Kidney (tissue), 13 donors: ENCODE measurements at regions not wholly inside any gene's neighbourhood (a gene's known extent, or its start where the extent isn't known, plus 50 kb on each side); places are given as distances from the start of the nearest gene placed in this dataset.

Experiments
- DNase-seq, 5 donors: peaks; one replicate each; pipeline ENCODE4 v3.0.0-alpha.2; 2013 to 2020
- FAIRE-seq: peaks from 2 replicates; lab custom pipeline; 2012; peaks lifted over from hg19 to GRCh38; lab: Jason Lieb, UNC
- H3K27ac ChIP-seq, 2 donors: one replicate each; pipeline ENCODE4 v1.7.0; 2013; ENCODE audit warnings: low read depth in 2 of 2, low read length in 2 of 2, inconsistent platforms in 1 of 2
- H3K27me3 ChIP-seq: one replicate; pipeline ENCODE4 v1.7.1; 2013; ENCODE audit warnings: low read length, inconsistent platforms; ENCODE audit not compliant: control insufficient read depth, insufficient read depth
- H3K36me3 ChIP-seq, 3 donors: one replicate each; pipeline versions ENCODE4 v1.7.0 to v1.7.1; 2013; ENCODE audit warnings: low read length in 3 of 3, control low read depth in 1 of 3, inconsistent platforms in 1 of 3; ENCODE audit not compliant: insufficient read depth in 3 of 3, control insufficient read depth in 2 of 3
- H3K4me1 ChIP-seq, 3 donors: one replicate each; pipeline versions ENCODE4 v1.7.0 to v1.7.1; 2013; ENCODE audit warnings: low read length in 3 of 3, inconsistent platforms in 1 of 3, low read depth in 1 of 3; ENCODE audit not compliant: control insufficient read depth in 2 of 3, insufficient read depth in 2 of 3
- H3K4me3 ChIP-seq, 3 donors: one replicate each; pipeline versions ENCODE4 v1.7.0 to v1.8.1; 2013; ENCODE audit warnings: low read length in 3 of 3, control low read depth in 1 of 3, inconsistent platforms in 1 of 3
- H3K9ac ChIP-seq, 3 donors: one replicate each; pipeline versions ENCODE4 v1.7.0 to v1.7.1; 2013; ENCODE audit warnings: low read length in 3 of 3, control low read depth in 1 of 3, inconsistent platforms in 1 of 3
- H3K9me3 ChIP-seq, 3 donors: one replicate each; pipeline versions ENCODE4 v1.7.0 to v1.7.1; 2013; ENCODE audit warnings: low read length in 3 of 3, control low read depth in 1 of 3, inconsistent platforms in 1 of 3; ENCODE audit not compliant: control insufficient read depth in 2 of 3, insufficient read depth in 1 of 3
- CTCF ChIP-seq: IDR thresholded peaks from 3 replicates; pipeline ENCODE4 v1.5.1; 2012; ENCODE audit warnings: mild to moderate bottlenecking, moderate library complexity, borderline replicate concordance; ENCODE audit not compliant: insufficient read depth; ENCODE audit errors: extremely low read depth
- intact Hi-C: fragments of 100-400 bp; cut with DNase I; formaldehyde crosslinking; loops from one replicate; pipeline ENCODE4 v1.11.1; 2022
- donor health status: control.
- donor health status: control.
- donor health status: control.
- donor health status: control.
- donor health status: control.
- donor health status: DM: yes; HTN: yes; CAD: no.
- donor health status: Normal renal cell carcinoma (clear cell type).

- Histone ChIP-seq H3K4me1 (no peaks in the 10 kb centered on the region), H3K27ac (no peak overlapping the region), H3K4me3 (no peak overlapping the region), H3K9ac (no peak overlapping the region), H3K9me3 (no peaks in the 10 kb centered on the region), H3K36me3 (no peaks in the 10 kb centered on the region), H3K27me3 (no peaks in the 10 kb centered on the region)
- intact Hi-C loops, result no loop called here
- FAIRE-seq (no peak), DNase-seq (peak in 1 of 5 donors; percentile 26)
- TF ChIP-seq CTCF, result no peak
Observed at GRCh38 chr12:91240386-91241095, 57.9 kb upstream of the DCN start.

GRCh38 chr12:91239481-91239880, 56.9 kb upstream of the DCN start:
- intact Hi-C loops, result no loop called here
- Histone ChIP-seq H3K4me3 (no peak overlapping the region), H3K9ac (no peak overlapping the region), H3K9me3 (no peaks in the 10 kb centered on the region), H3K36me3 (no peaks in the 10 kb centered on the region), H3K27me3 (no peaks in the 10 kb centered on the region), H3K4me1 (no peaks in the 10 kb centered on the region), H3K27ac (no peak overlapping the region)
- FAIRE-seq (no peak), DNase-seq (no peak)
- TF ChIP-seq CTCF, result no peak
